GM23338 (cell line): ENCODE measurements at regions not wholly inside any gene's neighbourhood (a gene's known extent, or its start where the extent isn't known, plus 50 kb on each side); places are given as distances from the start of the nearest gene placed in this dataset.
A peak's percentile ranks its signal among the peaks of the same experiment; 100 is the strongest.

Source experiments
- ATAC-seq: fragments of 200-7000 bp; cut with Tn5 transposase; 3 replicates; pipeline ENCODE4 v1.9.1; 2020
- DNase-seq: peaks from one replicate; pipeline ENCODE4 v3.0.0-alpha.2; 2015; ENCODE audit warnings: low spot score
- H2AFZ ChIP-seq: fragments of 200-600 bp; sonication (generic); 2 replicates; pipeline ENCODE4 v1.8.0; 2016; ENCODE audit warnings: antibody characterized with exemption, mild to moderate bottlenecking, moderate library complexity
- H3F3A ChIP-seq: fragments of 200-600 bp; sonication (generic); replicated peaks from 2 replicates; pipeline ENCODE4 v1.8.0; 2017; ENCODE audit warnings: antibody characterized with exemption, mixed run types, low read depth
- H3K27ac ChIP-seq: fragments of 200-600 bp; sonication (generic); 2 replicates; pipeline ENCODE4 v1.6.1; 2016; ENCODE audit warnings: low read depth
- H3K27me3 ChIP-seq: fragments of 200-600 bp; sonication (generic); 2 replicates; pipeline ENCODE4 v1.8.0; 2016; ENCODE audit warnings: mild to moderate bottlenecking, mixed run types, moderate library complexity; ENCODE audit not compliant: insufficient read depth
- H3K36me3 ChIP-seq: fragments of 200-600 bp; sonication (generic); 2 replicates; pipeline ENCODE4 v1.8.0; 2016; ENCODE audit warnings: mild to moderate bottlenecking; ENCODE audit not compliant: insufficient read depth
- H3K4me1 ChIP-seq: fragments of 200-600 bp; sonication (generic); 2 replicates; pipeline ENCODE4 v1.8.0; 2016; ENCODE audit warnings: mild to moderate bottlenecking, moderate library complexity; ENCODE audit not compliant: insufficient read depth
- H3K4me2 ChIP-seq: fragments of 200-600 bp; sonication (generic); 2 replicates; pipeline ENCODE4 v1.7.1; 2017; ENCODE audit warnings: mixed run types
- H3K4me3 ChIP-seq: fragments of 200-600 bp; sonication (generic); 2 replicates; pipeline ENCODE4 v1.6.1; 2016; ENCODE audit warnings: mixed run types
- H3K79me2 ChIP-seq: fragments of 200-600 bp; sonication (generic); replicated peaks from 2 replicates; pipeline ENCODE4 v1.8.0; 2017; ENCODE audit warnings: mild to moderate bottlenecking; ENCODE audit not compliant: insufficient read depth
- H3K9me2 ChIP-seq: fragments of 200-600 bp; sonication (generic); 2 replicates; pipeline ENCODE4 v1.8.0; 2017; ENCODE audit not compliant: insufficient read depth
- H4K20me1 ChIP-seq: fragments of 200-600 bp; sonication (generic); replicated peaks from 2 replicates; pipeline ENCODE4 v1.8.0; 2017; ENCODE audit warnings: mild to moderate bottlenecking; ENCODE audit not compliant: insufficient read depth
- H3K27ac Mint-ChIP-seq: 2 replicates; pipeline ENCODE4 v1.8.0; 2020; ENCODE audit warnings: inconsistent platforms, mild to moderate bottlenecking, moderate library complexity, mixed read lengths
- H3K27me3 Mint-ChIP-seq: 3 replicates; pipeline ENCODE4 v1.8.0; 2022; ENCODE audit warnings: low read depth, mild to moderate bottlenecking, moderate library complexity, mixed read lengths, inconsistent platforms; ENCODE audit not compliant: insufficient read depth, poor library complexity
- H3K36me3 Mint-ChIP-seq: 3 replicates; pipeline ENCODE4 v1.8.0; 2021; ENCODE audit warnings: low read depth, mild to moderate bottlenecking, inconsistent platforms, moderate library complexity, mixed read lengths
- H3K4me1 Mint-ChIP-seq: 3 replicates; pipeline ENCODE4 v1.8.0; 2020; ENCODE audit warnings: mild to moderate bottlenecking, inconsistent platforms, mixed read lengths
- H3K4me3 Mint-ChIP-seq: 3 replicates; pipeline ENCODE4 v1.8.0; 2021; ENCODE audit warnings: moderate library complexity, mild to moderate bottlenecking, inconsistent platforms, mixed read lengths
- H3K9me3 Mint-ChIP-seq: 3 replicates; pipeline ENCODE4 v1.8.0; 2020; ENCODE audit warnings: moderate library complexity, mild to moderate bottlenecking, inconsistent platforms, mixed read lengths
- CREB1 ChIP-seq: fragments of 250-450 bp; sonication (Bioruptor Pico); IDR thresholded peaks from 2 replicates; pipeline ENCODE4 v1.5.0; 2020; ENCODE audit warnings: low read depth, mild to moderate bottlenecking, moderate library complexity
- ETS1 ChIP-seq: IDR thresholded peaks from 2 replicates; pipeline ENCODE4 v1.6.1; 2016; ENCODE audit warnings: antibody characterized with exemption
- EZH2 ChIP-seq: fragments of 200-600 bp; sonication (generic); IDR thresholded peaks from one replicate; pipeline ENCODE4 v1.8.0; 2017; ENCODE audit warnings: antibody characterized with exemption, mild to moderate bottlenecking, low read depth; ENCODE audit not compliant: unreplicated experiment
- JUNB ChIP-seq: IDR thresholded peaks from one replicate; pipeline ENCODE4 v1.6.1; 2016; ENCODE audit warnings: antibody characterized with exemption; ENCODE audit not compliant: unreplicated experiment
- NANOG ChIP-seq: IDR thresholded peaks from 2 replicates; pipeline ENCODE4 v1.6.1; 2016; ENCODE audit warnings: antibody characterized with exemption, borderline replicate concordance
- ZNF114 ChIP-seq: fragments of 250-450 bp; sonication (Bioruptor Pico); IDR thresholded peaks from 2 replicates; pipeline ENCODE4 v1.5.0; 2020; ENCODE audit warnings: mild to moderate bottlenecking, moderate library complexity
- ZNF331 ChIP-seq: fragments of 250-450 bp; sonication (Bioruptor Pico); IDR thresholded peaks from 2 replicates; pipeline ENCODE4 v1.5.0; 2020; ENCODE audit warnings: low read depth, mild to moderate bottlenecking, moderate library complexity
- TF ChIP-seq, protein P1 (sequence below), 2 experiments: fragments of 200-600 bp in 1 of 2; sonication (generic) in 1 of 2; conservative IDR thresholded peaks; 2 replicates each; pipeline versions ENCODE4 v1.5.1 to v1.6.1; 2016 to 2017; ENCODE audit warnings: antibody characterized with exemption in 2 of 2, low read depth in 2 of 2, mild to moderate bottlenecking in 2 of 2, moderate library complexity in 1 of 2

DNA sequence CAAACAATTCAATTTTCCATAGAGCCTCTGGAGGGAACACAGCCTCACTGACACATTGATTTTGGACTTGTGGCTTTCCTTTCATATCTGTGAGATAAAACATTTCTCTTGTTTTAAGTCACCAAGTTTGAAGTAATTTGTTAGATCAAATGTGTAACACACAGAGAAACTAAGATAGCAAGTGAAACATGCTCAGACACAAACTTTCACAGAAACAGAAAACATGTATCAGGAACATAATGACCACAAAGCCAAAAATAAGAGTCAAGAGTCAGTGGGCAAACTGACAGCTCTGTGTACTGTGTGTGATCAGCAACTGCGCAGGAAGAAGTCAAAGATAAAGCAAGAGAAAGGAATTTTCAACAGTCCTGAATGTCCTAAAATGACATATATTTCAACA lies 1237.5 kb downstream of the AMY1C start:
- Histone ChIP-seq H3K79me2 (no peaks in the 10 kb centered on the region), H3K27me3 (no peaks in the 10 kb centered on the region), H3K4me3 (no peak overlapping the region), H3K4me1 (no peaks in the 10 kb centered on the region), H4K20me1 (no peaks in the 10 kb centered on the region), H3K4me2 (no peak overlapping the region), H3F3A (no peaks in the 10 kb centered on the region), H3K9me2 (no peaks in the 10 kb centered on the region), H3K27ac (no peak overlapping the region), H3K36me3 (no peaks in the 10 kb centered on the region), H2AFZ (peak overlapping the region; percentile 15; the same call in 1 of the 2 replicates)
- no peaks in the 10 kb centered on the region for H3K4me1 Mint-ChIP-seq
- DNase-seq (no peak), ATAC-seq (no peak)
- H3K36me3 Mint-ChIP-seq: peaks cover 3% of the 10 kb centered on the region; the same call in 1 of the 3 replicates
- H3K9me3 Mint-ChIP-seq: peaks cover 5% of the 10 kb centered on the region; the same call in 2 of the 3 replicates
- H3K27me3 Mint-ChIP-seq: no peaks in the 10 kb centered on the region
- H3K27ac Mint-ChIP-seq: no peak overlapping the region
- H3K4me3 Mint-ChIP-seq: no peak overlapping the region
- TF ChIP-seq, protein P1, sequence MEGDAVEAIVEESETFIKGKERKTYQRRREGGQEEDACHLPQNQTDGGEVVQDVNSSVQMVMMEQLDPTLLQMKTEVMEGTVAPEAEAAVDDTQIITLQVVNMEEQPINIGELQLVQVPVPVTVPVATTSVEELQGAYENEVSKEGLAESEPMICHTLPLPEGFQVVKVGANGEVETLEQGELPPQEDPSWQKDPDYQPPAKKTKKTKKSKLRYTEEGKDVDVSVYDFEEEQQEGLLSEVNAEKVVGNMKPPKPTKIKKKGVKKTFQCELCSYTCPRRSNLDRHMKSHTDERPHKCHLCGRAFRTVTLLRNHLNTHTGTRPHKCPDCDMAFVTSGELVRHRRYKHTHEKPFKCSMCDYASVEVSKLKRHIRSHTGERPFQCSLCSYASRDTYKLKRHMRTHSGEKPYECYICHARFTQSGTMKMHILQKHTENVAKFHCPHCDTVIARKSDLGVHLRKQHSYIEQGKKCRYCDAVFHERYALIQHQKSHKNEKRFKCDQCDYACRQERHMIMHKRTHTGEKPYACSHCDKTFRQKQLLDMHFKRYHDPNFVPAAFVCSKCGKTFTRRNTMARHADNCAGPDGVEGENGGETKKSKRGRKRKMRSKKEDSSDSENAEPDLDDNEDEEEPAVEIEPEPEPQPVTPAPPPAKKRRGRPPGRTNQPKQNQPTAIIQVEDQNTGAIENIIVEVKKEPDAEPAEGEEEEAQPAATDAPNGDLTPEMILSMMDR (conservative IDR thresholded peaks at IDR 0.05; ENCODE audit: low read depth in 2 of 2): no peak
- TF ChIP-seq NANOG: no peak
- no peak for TF ChIP-seq CREB1 (CRISPR knock-in tag)

DNA sequence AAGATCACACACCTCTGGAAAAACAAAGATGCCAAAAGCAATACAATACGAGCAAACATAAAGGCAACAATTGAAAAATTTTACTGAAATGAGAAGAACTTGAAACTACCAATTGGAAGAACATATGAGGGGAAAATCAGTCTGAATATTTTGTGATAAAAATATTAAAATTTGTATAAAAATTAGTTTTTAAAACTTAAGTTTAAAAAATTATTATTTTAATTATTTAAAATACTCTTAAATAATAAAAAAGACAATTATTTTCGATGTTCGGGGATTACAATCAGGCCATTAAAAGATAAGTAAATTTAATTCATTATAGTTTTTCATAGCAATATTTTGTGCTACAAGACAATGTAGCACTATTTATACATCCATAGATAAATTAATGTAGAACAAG lies 1239.3 kb downstream of the AMY1C start:
- TF ChIP-seq, protein P1 (conservative IDR thresholded peaks at IDR 0.05; ENCODE audit: low read depth in 2 of 2): no peak
- no peak for TF ChIP-seq ZNF331 (CRISPR knock-in tag)
- no peak for TF ChIP-seq CREB1 (CRISPR knock-in tag)
- no peak for TF ChIP-seq ETS1
- TF ChIP-seq JUNB: no peak
- no peak for TF ChIP-seq ZNF114
- TF ChIP-seq EZH2: no peak
- Histone ChIP-seq H3K27me3 (no peaks in the 10 kb centered on the region), H3K27ac (no peak overlapping the region), H4K20me1 (no peaks in the 10 kb centered on the region), H3K4me2 (no peak overlapping the region), H3K4me3 (no peak overlapping the region), H3K36me3 (no peaks in the 10 kb centered on the region), H2AFZ (no peak overlapping the region), H3F3A (no peaks in the 10 kb centered on the region), H3K4me1 (no peaks in the 10 kb centered on the region), H3K79me2 (no peaks in the 10 kb centered on the region), H3K9me2 (no peaks in the 10 kb centered on the region)
- peaks cover 5% of the 10 kb centered on the region; the same call in 2 of the 3 replicates for H3K9me3 Mint-ChIP-seq
- no peak for DNase-seq
- ATAC-seq: no peak
- H3K4me3 Mint-ChIP-seq: no peak overlapping the region
- H3K4me1 Mint-ChIP-seq: no peaks in the 10 kb centered on the region
- no peaks in the 10 kb centered on the region for H3K27me3 Mint-ChIP-seq
- H3K36me3 Mint-ChIP-seq: peaks cover 3% of the 10 kb centered on the region; the same call in 1 of the 3 replicates
- H3K27ac Mint-ChIP-seq: no peak overlapping the region
